RKO (cell line): ENCODE measurements at regions not wholly inside any gene's neighbourhood (a gene's known extent, or its start where the extent isn't known, plus 50 kb on each side); places are given as distances from the start of the nearest gene placed in this dataset.
"Not testable (repeated sequence)": the region's sequence is repeated elsewhere in the genome, so short reads cannot be mapped to it uniquely, and the experiment has no call there.

Experiments used
- DNase-seq: peaks from one replicate; pipeline ENCODE4 v3.0.0-alpha.2; 2016; ENCODE audit warnings: low spot score

GRCh38 chr3:192039593-192039992, 578.6 kb downstream of the PYDC2 start:
- no peak for DNase-seq

GRCh38 chr3:192040282-192041043, 579.5 kb downstream of the PYDC2 start:
- no peak for DNase-seq

GRCh38 chr3:192042116-192042515, 581.2 kb downstream of the PYDC2 start:
- no peak for DNase-seq

- no peak for DNase-seq
Measured at GRCh38 chr3:192054881-192055280, 593.9 kb downstream of the PYDC2 start.

GRCh38 chr3:192055946-192056345, 595.0 kb downstream of the PYDC2 start:
- no peak for DNase-seq

- no peak for DNase-seq
Measured at GRCh38 chr3:192057261-192057660, 596.3 kb downstream of the PYDC2 start.

GRCh38 chr3:192060160-192060781, 599.3 kb downstream of the PYDC2 start:
- DNase-seq = no peak

- DNase-seq = no peak
Measured at GRCh38 chr3:192061426-192061825, 600.5 kb downstream of the PYDC2 start.

GRCh38 chr3:192062186-192062585, 601.2 kb downstream of the PYDC2 start:
- peak; percentile 14 for DNase-seq

GRCh38 chr3:192063570-192063969, 602.6 kb downstream of the PYDC2 start:
- no peak for DNase-seq

GRCh38 chr3:192064959-192065358, 604.0 kb downstream of the PYDC2 start:
- no peak for DNase-seq

- not testable (repeated sequence) for DNase-seq
Measured at GRCh38 chr3:192066253-192066652, 605.3 kb downstream of the PYDC2 start.

GRCh38 chr3:192068464-192069254, 607.7 kb downstream of the PYDC2 start:
- no peak for DNase-seq

GRCh38 chr3:192077795-192078497, 617.0 kb downstream of the PYDC2 start:
- DNase-seq = no peak

GRCh38 chr3:192079098-192079497, 618.1 kb downstream of the PYDC2 start:
- no peak for DNase-seq

- DNase-seq = no peak
Measured at GRCh38 chr3:192080336-192080735, 619.4 kb downstream of the PYDC2 start.

- DNase-seq = peak; percentile 12
Measured at GRCh38 chr3:192082730-192083660, 622.0 kb downstream of the PYDC2 start.
